ENCODE measurements at regions not wholly inside any gene's neighbourhood (a gene's known extent, or its start where the extent isn't known, plus 50 kb on each side); places are given as distances from the start of the nearest gene placed in this dataset.
A peak's percentile ranks its signal among the peaks of the same experiment; 100 is the strongest.

DNA sequence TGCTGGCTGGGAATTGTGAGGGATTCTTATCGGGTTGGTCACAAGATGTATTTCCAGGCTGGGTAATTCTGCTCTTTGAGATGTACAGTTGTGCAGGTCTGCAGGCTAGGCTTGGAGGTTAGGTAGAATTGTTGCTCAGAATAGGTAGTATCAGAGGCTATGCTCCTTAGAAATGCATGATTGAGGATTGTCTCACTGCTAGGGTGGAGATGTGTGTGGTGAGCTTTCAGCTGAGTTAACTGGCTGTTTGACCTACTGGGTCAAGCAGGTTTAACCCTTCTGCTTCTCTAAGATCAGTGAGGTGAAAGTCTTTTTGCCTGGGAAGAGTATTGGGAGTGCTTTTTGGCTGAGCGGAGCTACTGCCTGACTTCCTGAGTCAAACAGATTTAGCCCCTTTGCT, 701.1 kb downstream of the UTRN start (continued):
- TF ChIP-seq, protein P1, sequence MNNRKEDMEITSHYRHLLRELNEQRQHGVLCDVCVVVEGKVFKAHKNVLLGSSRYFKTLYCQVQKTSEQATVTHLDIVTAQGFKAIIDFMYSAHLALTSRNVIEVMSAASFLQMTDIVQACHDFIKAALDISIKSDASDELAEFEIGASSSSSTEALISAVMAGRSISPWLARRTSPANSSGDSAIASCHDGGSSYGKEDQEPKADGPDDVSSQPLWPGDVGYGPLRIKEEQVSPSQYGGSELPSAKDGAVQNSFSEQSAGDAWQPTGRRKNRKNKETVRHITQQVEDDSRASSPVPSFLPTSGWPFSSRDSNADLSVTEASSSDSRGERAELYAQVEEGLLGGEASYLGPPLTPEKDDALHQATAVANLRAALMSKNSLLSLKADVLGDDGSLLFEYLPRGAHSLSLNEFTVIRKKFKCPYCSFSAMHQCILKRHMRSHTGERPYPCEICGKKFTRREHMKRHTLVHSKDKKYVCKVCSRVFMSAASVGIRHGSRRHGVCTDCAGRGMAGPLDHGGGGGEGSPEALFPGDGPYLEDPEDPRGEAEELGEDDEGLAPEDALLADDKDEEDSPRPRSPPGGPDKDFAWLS (CRISPR knock-in tag; IDR thresholded peaks at IDR 0.05; ENCODE audit: borderline replicate concordance), result no peak
- TF ChIP-seq MATR3 (CRISPR knock-in tag; IDR thresholded peaks at IDR 0.05) (no peak), ATF7-NPFF (CRISPR knock-in tag; IDR thresholded peaks at IDR 0.05; ENCODE audit: low read depth) (no peak)

GRCh38 chr6:144989319-144990107, 704.4 kb downstream of the UTRN start:
- in situ Hi-C loops (cut with HindIII; ENCODE audit: extremely low pct_ligation_motif_present, low pct_unique_long_range_greater_than_20kb) (no loop called here), intact Hi-C loops (cut with micrococcal nuclease; ENCODE audit: unreplicated experiment) (no loop called here)
- TF ChIP-seq ZNF747 (CRISPR knock-in tag; IDR thresholded peaks at IDR 0.05; ENCODE audit: borderline replicate concordance), result no peak
- no peak for TF ChIP-seq ZNF17 (CRISPR knock-in tag; IDR thresholded peaks at IDR 0.05)
- no peak for TF ChIP-seq ZBTB8A (CRISPR knock-in tag; IDR thresholded peaks at IDR 0.05; ENCODE audit: borderline replicate concordance, low read depth)
- TF ChIP-seq ATF7 (IDR thresholded peaks at IDR 0.05), result 0 out of 2 replicates have a peak, but pooled peaks have one; percentile 8
- TF ChIP-seq ATF7 (CRISPR knock-in tag; IDR thresholded peaks at IDR 0.05), result no peak
- TF ChIP-seq NCOA5 (CRISPR knock-in tag; IDR thresholded peaks at IDR 0.05), result no peak
- ATAC-seq, result no peak
- H3K9me3 ChIP-seq (ENCODE audit: low read length), result no peaks in the 10 kb centered on the region
- ChIA-PET POLR2A (no interaction called here), CTCF (ENCODE audit: low intra/inter-chr PET ratio, low total read pairs) (no interaction called here)
- WGBS (ENCODE audit: low lambda C conversion rate), result 34% methylated on average over 5 of the region's 5 CpGs
- no peak for FAIRE-seq
- no peaks in the 10 kb centered on the region for H3K79me2 ChIP-seq (ENCODE audit: insufficient read depth, low read length)
- no peak overlapping the region for H3K4me2 ChIP-seq (ENCODE audit: low read depth, low read length)
- no peak for DNase-seq (ENCODE audit: low spot score)
- H2AFZ ChIP-seq (ENCODE audit: low read length), result no peak overlapping the region
- H3K27ac ChIP-seq (ENCODE audit: extremely low read length, insufficient read depth, low read length), result no peak overlapping the region
- H3K9ac ChIP-seq (ENCODE audit: insufficient read depth, low read depth, low read length), result no peak overlapping the region
- no peaks in the 10 kb centered on the region for H3K27me3 ChIP-seq (ENCODE audit: control insufficient read depth in 1 of 2, insufficient read depth in 2 of 2, low read length in 2 of 2)
- no peaks in the 10 kb centered on the region for H3K36me3 ChIP-seq (replicated peaks in 1 of 2; ENCODE audit: control insufficient read depth in 1 of 2, insufficient read depth in 2 of 2, low read length in 2 of 2)
- no TSS peak for BruUV-seq (replicated peaks)
- no peaks in the 10 kb centered on the region for H4K20me1 ChIP-seq (ENCODE audit: insufficient read depth, low read length)
- no peaks in the 10 kb centered on the region for H3K4me1 ChIP-seq (ENCODE audit: insufficient read depth, low read length)
- H3K4me3 ChIP-seq (replicated peaks in 1 of 3; ENCODE audit: insufficient read depth in 1 of 3, low read depth in 2 of 3, low read length in 3 of 3), result no peak overlapping the region

Measured in HepG2 (cell line).